ENCODE measurements at regions not wholly inside any gene's neighbourhood (a gene's known extent, or its start where the extent isn't known, plus 50 kb on each side); places are given as distances from the start of the nearest gene placed in this dataset.

DNA sequence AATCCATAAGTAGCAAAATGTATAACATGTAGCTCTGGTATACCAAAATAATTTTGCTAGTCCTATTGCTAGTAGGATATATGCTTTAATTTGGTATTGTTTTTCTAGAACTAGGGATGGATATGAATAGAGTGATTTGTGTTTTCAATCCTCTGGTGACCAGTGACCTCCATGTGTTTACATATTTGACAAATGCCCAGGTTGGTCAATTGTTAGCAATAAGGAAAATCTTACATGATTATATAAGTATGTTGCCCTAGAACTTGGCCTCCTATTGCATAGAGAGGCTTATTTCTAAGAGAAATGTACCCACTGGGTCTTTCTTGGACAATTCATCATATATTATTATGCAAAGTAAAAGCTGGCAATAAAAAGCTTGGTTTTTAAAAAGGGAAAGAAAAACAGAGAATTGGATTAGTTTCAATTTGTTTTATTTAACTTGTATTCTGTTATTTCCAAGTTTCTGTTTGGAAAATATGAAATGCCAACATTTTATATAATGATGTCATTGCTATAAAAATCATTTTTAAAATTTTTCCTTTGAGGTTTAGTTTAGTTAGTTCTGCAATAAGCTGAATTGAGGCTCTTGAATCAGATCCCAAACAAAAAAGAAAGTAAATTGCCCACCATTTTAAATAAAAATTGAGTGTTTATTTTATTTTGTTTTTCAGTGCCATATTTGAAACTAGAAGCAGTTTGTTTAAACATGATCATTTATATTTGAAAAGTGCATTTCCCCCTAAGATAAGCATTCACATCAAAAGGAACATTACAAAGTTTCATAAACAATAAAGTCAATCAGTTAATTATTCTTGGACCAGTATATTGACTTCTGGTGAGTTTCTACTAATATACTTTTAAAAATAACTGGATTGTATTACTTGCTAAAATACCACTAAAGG is 210.9 kb downstream of the ZC3H11B start:
- TF ChIP-seq, protein P1, sequence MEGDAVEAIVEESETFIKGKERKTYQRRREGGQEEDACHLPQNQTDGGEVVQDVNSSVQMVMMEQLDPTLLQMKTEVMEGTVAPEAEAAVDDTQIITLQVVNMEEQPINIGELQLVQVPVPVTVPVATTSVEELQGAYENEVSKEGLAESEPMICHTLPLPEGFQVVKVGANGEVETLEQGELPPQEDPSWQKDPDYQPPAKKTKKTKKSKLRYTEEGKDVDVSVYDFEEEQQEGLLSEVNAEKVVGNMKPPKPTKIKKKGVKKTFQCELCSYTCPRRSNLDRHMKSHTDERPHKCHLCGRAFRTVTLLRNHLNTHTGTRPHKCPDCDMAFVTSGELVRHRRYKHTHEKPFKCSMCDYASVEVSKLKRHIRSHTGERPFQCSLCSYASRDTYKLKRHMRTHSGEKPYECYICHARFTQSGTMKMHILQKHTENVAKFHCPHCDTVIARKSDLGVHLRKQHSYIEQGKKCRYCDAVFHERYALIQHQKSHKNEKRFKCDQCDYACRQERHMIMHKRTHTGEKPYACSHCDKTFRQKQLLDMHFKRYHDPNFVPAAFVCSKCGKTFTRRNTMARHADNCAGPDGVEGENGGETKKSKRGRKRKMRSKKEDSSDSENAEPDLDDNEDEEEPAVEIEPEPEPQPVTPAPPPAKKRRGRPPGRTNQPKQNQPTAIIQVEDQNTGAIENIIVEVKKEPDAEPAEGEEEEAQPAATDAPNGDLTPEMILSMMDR (IDR thresholded peaks at IDR 0.05) = no peak
- TF ChIP-seq EZH2 (IDR thresholded peaks at IDR 0.05) (no peak), EZH2phosphoT487 (IDR thresholded peaks at IDR 0.05) (no peak)

All from neural progenitor cell (in vitro differentiated cells).